GM18505 (cell line): ENCODE measurements at regions not wholly inside any gene's neighbourhood (a gene's known extent, or its start where the extent isn't known, plus 50 kb on each side); places are given as distances from the start of the nearest gene placed in this dataset.
A peak's percentile ranks its signal among the peaks of the same experiment; 100 is the strongest.

Experiments used
- ATAC-seq: cut with Tn5 transposase; IDR thresholded peaks from one replicate; pipeline ENCODE4 v1.9.1; 2021; ENCODE audit not compliant: unreplicated experiment
- POLR2A ChIP-seq: IDR thresholded peaks from 4 replicates; pipeline ENCODE4 v1.6.1; 2011; ENCODE audit warnings: borderline replicate concordance; ENCODE audit not compliant: insufficient read depth, insufficient read length; ENCODE audit errors: extremely low read depth

DNA sequence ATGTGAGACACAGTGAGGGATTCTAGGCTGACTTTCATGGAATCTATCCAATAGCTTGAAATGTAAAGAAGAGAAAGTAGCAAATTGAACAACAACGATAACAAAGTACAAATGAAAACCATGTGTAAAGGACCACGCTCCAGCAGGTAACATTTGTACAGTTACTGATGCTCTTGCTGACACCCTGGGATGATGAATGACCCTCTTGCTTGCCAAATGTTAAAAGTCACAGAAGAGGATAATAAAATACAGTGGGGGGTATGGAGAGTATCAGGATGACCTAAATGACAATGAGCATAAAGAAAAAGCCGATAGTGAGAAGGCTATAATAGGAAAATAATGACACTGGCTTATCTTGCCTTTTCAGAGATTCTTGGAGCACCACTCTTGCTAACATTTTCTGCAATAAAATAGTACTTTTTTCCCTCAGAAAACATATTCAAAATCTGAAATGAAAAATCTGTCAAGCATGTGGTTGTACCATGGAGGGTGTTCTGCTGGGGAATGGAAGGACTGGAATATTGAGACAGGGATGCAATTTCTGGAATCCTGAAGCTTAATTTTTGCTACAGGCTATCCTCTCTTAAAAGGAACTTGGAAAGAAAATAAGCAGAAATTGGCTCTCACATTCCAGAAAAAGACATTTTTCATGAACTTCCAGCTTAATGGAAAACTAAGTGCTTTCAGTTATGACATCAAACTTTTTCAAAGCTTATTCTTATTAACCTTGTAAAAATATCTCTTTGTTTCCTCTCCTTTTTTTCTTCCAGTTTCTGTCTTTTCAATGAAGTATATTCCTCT lies 303.2 kb upstream of the GHITM start:
- no peak for TF ChIP-seq POLR2A
- no peak for ATAC-seq

DNA sequence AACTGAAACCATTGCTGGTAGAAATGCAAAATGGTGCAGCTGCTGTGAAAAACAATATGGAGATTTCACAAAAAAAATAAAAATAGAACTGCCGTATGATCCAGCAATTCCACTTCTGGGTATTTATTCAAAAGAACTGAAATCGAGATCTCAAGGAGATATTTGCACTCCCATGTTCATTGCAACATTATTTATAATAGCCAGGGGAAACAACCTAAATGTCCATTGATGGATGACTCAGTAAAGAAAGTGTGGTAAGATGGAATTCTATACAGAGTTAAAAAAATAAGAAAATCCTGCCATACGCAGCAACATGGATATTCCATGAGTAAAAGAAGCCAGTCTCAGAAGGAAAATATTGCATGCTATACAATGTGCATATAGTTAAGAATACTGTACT lies 290.6 kb upstream of the GHITM start:
- TF ChIP-seq POLR2A = no peak
- no peak for ATAC-seq

DNA sequence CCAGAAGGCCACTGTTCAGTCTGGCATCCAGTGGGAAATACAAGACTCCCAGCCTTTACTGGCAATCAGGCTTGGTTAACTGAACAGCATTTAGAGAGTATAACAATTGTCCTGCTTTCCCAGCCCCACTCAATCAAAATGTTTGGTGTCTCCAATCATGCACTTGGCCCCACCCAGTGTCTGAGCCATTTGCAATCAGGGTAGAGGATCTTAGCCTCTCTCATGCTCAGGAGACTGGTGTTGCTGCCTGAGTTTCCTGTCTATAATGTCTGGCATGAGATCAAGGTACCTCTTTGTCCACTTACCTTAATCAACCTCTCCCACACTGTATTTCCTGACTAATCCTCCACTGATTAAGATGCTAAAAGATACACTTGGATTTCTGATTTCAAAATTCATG lies 290.2 kb upstream of the GHITM start:
- no peak for TF ChIP-seq POLR2A
- no peak for ATAC-seq

DNA sequence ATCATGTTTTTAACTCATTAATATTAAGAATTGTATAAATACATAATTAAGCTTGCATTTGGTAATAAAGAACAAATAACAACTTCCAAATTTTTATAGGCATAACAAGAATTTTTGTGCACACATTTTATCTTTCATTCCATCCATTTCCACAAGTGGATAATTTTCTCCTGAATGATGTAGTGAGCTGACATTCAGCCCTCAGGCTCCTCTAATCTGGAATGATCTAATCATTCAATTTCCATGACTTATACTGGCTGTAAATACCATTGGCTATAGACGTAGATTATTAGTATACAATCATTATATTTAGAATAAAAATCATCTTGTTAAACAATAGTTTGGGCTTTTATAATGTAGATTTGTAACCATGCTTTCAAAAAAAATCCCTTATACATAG lies 287.2 kb upstream of the GHITM start:
- no peak for TF ChIP-seq POLR2A
- no peak for ATAC-seq

DNA sequence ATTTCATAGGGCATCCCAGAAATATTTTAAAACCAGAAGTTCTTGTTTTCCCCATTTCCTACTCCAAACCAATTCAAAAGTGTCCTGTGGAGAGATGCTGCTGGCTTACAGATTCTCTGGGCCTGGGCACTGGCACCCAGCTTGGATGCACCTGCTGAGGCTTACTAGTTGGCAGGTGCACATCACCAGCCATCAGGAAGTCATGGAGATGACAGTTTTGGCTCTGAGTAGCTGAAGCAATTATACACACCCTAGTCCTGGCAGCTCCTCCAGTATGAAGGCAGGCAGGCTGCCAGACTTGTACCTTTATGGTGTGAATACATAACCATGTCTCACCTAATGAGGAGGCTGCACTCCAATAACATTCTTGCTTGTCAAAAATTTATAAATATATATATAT lies 276.6 kb upstream of the GHITM start:
- no peak for TF ChIP-seq POLR2A
- ATAC-seq = no peak

DNA sequence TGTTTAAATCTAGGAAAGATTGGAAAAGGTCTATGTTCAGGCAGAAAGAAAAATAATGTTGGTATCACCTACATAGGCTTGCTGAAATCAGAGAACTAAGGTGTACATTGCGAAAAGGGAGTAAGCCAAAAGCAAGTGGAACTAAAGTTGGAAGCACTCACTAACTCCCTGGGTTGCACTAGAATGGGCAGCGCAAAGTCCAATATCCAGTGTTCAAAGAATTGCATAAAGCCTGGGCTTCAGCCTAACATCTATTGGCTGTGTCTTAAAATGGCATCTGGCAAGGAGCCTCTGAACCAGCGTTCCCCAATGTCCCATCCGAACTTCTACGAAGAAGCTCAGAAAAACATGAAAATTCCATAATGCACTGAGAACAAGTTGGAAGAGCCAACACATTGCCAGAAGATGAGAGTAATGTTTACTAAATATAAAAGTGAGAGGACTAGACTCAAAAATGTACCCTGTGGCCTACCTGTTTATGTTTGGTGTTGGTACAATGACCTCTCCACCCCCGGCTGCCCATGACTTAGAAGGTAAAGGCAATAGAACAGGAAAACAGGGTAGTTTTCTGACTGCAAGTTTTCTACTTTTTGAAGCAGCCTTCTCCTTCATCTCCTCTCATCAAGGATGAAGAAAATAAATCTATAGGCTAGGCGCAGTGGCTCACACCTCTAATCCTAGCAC lies 275.9 kb upstream of the GHITM start:
- TF ChIP-seq POLR2A = no peak
- no peak for ATAC-seq

DNA sequence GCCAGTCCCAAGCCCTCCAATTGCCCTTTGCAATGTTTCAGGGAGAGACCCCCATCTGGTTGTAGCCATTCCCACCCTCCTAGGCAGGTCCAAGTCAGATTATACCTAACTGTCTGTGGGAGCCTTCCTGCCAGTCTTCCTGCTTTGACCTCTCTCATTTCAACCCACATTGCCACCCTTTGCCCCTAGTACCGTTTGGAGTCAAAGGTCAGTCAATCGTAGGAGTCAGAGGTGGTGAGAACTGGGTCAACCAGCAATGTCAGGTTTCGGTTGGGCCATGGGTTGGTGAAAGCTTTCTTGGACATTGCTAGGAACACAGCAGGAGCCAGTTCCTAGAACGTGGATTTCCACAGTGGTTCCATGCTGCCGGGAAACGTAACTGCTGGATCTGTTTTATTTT lies 269.4 kb upstream of the GHITM start:
- ATAC-seq = no peak
- TF ChIP-seq POLR2A = no peak

DNA sequence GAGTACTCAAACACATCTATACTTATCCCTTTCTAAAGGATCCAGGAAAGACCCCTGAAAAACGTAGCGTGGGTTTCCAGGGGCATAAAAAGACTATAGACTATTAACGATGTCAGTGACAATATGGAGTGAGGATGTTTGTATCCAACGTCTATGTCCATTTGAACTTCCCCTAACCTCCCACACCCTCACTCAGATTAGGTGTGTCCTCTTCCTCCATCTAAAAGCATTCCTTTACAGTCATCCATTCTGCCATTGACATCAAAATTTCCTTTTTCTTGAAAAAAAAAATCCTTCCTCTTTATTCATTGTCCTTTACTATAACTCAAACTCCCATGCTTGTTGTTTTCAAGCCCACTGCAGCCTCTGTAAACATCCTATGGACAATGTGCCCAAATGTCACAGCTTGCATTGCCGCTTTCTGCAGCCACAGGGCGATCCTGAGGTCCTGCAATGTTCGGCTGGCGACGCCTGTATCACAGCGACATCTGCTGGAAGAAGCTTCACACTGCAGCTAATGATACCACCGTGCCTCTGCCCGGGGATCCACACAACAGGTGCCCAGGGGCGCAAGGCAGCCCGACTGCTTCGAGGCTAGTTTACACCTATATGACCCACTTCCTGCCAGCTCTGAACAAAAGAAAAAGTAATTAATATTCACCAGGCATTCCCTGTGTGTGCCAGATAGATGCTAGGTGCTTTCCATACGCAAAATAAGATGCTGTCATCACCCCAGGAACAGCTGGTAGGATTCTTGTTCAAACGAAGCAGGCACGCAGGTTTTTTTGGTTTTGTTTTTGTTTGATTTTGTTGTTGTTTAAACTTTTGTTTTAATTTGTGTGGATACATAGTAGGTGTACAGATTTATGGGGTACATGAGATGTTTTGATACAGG lies 267.9 kb upstream of the GHITM start:
- no peak for TF ChIP-seq POLR2A
- peak; percentile 98 for ATAC-seq

DNA sequence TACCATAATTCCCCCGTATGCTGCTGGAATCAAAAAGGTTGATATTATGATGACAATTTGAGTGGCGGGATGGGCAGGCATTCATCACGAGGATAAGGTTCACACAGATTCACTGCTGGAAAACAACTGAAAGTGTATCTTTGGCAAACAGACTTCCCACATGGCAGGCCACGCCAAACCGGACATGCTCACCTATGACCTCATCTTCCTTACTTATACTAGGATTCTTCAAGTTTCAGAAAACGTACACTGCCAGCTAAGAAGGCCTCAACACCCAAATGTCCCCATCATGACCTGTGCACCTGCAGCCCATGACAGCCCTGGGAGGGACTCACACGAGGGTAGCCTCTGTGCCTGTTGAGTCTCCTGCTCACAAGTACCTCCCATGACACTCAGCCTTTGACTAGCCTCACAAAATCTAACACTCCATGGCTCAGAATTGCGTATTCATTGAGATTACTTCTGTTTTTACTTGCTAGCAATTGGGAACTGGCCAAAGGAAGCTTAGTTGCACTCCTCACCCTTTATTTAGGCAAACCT lies 259.0 kb upstream of the GHITM start:
- TF ChIP-seq POLR2A = no peak
- ATAC-seq = no peak

DNA sequence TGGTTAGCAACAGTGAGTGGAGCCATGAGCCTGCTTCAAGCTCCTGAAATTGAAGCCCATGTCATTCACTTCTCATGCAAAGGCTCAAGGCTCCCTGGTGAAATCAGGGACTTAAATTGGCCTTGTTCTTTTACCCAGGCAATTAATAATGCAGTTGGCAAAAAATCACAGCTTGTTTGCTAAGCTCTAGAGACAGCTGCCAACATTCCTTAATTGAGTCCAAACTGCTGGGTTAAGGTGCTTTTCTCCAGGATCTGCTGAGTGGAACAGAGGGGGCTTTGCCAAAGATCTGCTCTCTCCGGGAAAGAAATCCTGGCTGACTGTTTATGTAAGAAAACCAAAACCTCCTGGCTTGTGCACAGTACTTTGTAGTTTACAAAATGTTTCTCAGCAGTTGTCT lies 257.6 kb upstream of the GHITM start:
- no peak for TF ChIP-seq POLR2A
- ATAC-seq = no peak

DNA sequence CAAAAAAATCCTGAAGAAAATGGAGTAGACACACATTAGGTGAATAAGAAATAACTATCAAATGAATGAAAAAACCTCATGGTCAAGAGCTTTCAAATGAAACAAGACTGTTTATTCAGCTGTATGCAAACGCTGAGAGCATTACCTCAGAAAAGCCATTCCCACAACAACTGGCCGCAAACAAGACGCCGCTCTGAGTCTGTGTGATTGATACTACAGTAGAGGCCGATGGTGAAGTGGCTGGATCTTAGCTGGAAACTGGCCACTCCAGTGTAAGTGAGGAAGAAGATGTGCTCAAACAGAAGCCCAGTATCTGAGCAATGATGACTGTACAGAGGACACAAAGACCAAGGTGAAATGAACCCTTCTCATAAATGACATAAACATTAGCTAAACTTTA lies 252.4 kb upstream of the GHITM start:
- TF ChIP-seq POLR2A = no peak
- no peak for ATAC-seq

DNA sequence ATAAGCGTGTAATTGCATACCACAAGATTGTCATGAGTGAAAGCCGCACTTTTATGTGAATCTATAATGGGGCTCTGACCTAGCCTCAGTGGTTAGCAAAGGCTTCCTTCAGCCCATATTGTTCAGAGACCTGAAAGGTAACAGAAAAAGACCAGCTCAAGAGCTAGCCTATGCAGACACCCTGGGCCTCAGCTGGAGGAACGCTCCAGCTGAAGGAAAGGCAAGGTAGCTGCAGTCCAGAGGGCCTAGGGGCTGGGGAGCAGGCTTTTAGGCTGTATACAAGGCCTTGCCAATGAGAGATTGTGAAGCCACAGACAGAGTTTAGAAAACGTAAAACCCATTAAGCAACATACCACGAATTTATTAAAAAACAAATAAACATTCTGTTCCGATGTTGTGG lies 246.6 kb upstream of the GHITM start:
- ATAC-seq = no peak
- no peak for TF ChIP-seq POLR2A

DNA sequence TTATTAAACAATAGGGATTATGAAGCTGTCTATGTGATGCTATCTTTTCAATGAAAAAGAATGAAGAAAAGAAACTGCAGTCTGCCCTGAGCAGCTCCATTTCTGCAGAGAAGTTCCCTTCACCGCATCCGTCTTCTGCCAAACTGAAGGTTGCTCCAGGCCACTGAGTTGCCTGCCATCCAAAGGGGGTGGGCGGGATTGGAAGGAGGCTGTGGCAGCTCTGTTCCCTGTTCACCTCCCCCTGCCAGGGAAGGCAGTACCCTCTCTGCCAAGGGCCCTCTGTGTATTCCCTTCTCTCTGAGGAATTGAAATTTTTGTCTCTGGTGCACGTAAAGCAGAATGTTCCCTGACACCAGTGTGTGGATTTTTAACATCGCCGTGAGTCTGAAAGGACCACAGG lies 243.1 kb upstream of the GHITM start:
- no peak for TF ChIP-seq POLR2A
- ATAC-seq = no peak
